Left lung (tissue), 4 donors: ENCODE measurements at regions not wholly inside any gene's neighbourhood (a gene's known extent, or its start where the extent isn't known, plus 50 kb on each side); places are given as distances from the start of the nearest gene placed in this dataset.

Experiments
- ATAC-seq: fragments of 200-7000 bp; cut with Tn5 transposase; one replicate; pipeline ENCODE4 v1.9.1; 2020; ENCODE audit warnings: moderate library complexity
- DNase-seq, 4 donors: peaks; one replicate each; pipeline ENCODE4 v3.0.0-alpha.2; 2013 to 2020
- H3K27ac ChIP-seq, 2 donors: fragments of 200-600 bp; sonication (generic) in 1 of 2; one replicate each; pipeline versions ENCODE4 v1.5.0 to v1.8.0; 2020 to 2021
- H3K27me3 ChIP-seq, 2 donors: fragments of 200-600 bp; sonication (generic) in 1 of 2; one replicate each; pipeline versions ENCODE4 v1.5.0 to v1.8.0; 2020 to 2021
- H3K36me3 ChIP-seq, 2 donors: fragments of 200-600 bp; sonication (generic) in 1 of 2; one replicate each; pipeline versions ENCODE4 v1.5.0 to v1.8.0; 2020 to 2021
- H3K4me1 ChIP-seq, 2 donors: fragments of 200-600 bp; one replicate each; pipeline ENCODE4 v1.8.0; 2021
- H3K4me3 ChIP-seq, 2 donors: fragments of 200-600 bp; sonication (generic) in 1 of 2; one replicate each; pipeline versions ENCODE4 v1.5.0 to v1.8.0; 2020 to 2021; ENCODE audit warnings: mild to moderate bottlenecking in 1 of 2
- H3K9me3 ChIP-seq, 2 donors: fragments of 200-600 bp; sonication (generic) in 1 of 2; one replicate each; pipeline versions ENCODE4 v1.5.0 to v1.8.0; 2020 to 2021
- intact Hi-C, 2 donors: fragments of 100-400 bp; cut with DNase I; formaldehyde crosslinking; loops; one replicate each; pipeline versions ENCODE4 v1.11.2 to v1.14.2; 2022
- TF ChIP-seq, protein P1 (sequence below), 2 donors: fragments of 200-600 bp; sonication (generic) in 1 of 2; IDR thresholded peaks; one replicate each; pipeline versions ENCODE4 v1.5.0 to v1.8.0; 2021; ENCODE audit warnings: antibody characterized with exemption in 2 of 2
- donor health status: DM: no; HTN: yes; CAD: no.
- donor health status: DM: no; HTN: no; CAD: no.

DNA sequence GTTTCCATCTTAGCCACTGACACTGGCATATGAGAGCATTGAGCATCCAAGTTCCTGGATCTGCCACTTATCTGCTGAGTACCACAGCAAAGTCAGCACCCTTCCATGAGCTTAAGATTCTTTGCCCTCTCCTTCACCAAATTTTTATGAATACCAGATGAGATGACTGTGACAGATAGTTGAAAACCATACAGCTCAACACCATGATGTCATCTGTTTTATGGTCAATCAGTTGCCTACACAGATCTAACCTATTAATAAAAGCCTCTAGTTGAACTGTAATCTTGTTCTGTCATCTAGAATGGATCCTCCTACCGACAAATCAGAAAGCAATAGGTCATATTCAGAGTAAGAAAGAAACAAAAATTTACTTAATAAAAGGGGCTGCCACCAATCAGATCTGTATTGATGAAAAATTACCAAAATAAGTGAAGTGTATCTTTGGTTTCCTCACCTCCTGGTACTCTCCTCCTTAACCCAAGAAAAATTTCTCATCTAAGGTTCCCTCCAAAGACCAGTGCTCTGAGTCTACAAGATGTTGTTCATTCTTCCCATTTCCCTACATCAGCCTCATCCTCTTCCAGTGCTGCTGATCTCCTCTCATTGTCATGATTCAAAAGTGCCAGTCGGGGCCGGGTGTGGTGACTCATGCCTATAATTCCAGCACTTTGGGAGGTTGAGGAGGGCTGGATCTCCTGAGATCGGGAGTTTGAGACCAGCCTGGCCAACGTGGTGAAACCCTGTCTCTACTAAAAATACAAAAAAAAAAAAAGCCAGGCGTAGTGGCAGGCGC, 138.8 kb upstream of the CTTNBP2NL start:
- Histone ChIP-seq H3K27me3 (peaks cover 0 to 3% of the 10 kb centered on the region in 2 donors), H3K4me1 (no peaks in the 10 kb centered on the region), H3K9me3 (no peaks in the 10 kb centered on the region), H3K27ac (no peak overlapping the region), H3K36me3 (no peaks in the 10 kb centered on the region), H3K4me3 (no peak overlapping the region)
- TF ChIP-seq, protein P1, sequence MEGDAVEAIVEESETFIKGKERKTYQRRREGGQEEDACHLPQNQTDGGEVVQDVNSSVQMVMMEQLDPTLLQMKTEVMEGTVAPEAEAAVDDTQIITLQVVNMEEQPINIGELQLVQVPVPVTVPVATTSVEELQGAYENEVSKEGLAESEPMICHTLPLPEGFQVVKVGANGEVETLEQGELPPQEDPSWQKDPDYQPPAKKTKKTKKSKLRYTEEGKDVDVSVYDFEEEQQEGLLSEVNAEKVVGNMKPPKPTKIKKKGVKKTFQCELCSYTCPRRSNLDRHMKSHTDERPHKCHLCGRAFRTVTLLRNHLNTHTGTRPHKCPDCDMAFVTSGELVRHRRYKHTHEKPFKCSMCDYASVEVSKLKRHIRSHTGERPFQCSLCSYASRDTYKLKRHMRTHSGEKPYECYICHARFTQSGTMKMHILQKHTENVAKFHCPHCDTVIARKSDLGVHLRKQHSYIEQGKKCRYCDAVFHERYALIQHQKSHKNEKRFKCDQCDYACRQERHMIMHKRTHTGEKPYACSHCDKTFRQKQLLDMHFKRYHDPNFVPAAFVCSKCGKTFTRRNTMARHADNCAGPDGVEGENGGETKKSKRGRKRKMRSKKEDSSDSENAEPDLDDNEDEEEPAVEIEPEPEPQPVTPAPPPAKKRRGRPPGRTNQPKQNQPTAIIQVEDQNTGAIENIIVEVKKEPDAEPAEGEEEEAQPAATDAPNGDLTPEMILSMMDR (IDR thresholded peaks at IDR 0.05) = no peak
- intact Hi-C loops = no loop called here
- DNase-seq (no peak), ATAC-seq (no peak)

DNA sequence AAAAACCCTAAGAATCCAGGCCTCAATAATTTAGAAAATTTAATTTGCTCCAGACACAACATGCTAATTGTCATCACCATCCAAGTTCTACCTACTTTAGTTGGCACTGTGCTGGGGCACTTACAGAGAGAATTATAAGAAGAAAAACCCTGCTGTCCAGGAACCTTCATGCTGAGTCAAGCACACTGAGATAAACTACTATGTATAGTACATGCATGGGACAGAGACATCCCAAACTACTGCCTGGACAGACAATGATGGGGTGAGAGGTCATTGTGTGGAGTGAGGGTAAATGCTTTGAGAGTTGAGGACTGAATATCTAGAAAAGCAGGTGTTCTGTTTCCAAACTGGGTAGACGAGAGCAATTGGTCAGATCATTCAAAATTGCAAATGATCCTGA, 135.3 kb upstream of the CTTNBP2NL start:
- no peak overlapping the region for H3K27ac ChIP-seq
- no peaks in the 10 kb centered on the region for H3K9me3 ChIP-seq
- H3K36me3 ChIP-seq = no peaks in the 10 kb centered on the region
- H3K4me1 ChIP-seq = peaks cover 0 to 4% of the 10 kb centered on the region in 2 donors
- H3K4me3 ChIP-seq = no peak overlapping the region
- ATAC-seq (no peak), DNase-seq (no peak)
- no peaks in the 10 kb centered on the region for H3K27me3 ChIP-seq
- intact Hi-C loops = no loop called here
- TF ChIP-seq, protein P1 (IDR thresholded peaks at IDR 0.05) = no peak

DNA sequence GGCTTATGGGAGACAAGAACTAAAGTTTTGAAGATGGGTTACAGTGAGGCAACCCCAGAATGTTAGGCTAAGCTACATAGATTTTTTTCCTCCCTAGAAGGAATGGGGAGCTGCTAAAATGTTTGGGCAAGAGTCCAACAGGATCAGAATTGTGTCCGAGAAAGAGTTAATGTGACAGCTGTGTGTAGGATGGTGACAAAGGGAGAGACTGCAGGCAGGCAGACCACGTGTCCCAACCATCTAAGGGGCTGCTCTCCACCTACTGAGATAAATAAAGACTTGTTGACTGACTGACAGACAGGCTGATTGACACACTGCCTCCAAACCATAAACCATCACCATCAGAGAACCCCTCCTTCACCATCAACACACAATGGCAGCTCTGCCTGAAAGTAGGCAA, 133.7 kb upstream of the CTTNBP2NL start:
- ATAC-seq = no peak
- no peaks in the 10 kb centered on the region for H3K9me3 ChIP-seq
- H3K4me3 ChIP-seq = no peak overlapping the region
- TF ChIP-seq, protein P1 (IDR thresholded peaks at IDR 0.05) = no peak
- H3K4me1 ChIP-seq = peaks cover 0 to 4% of the 10 kb centered on the region in 2 donors
- intact Hi-C loops = no loop called here
- H3K36me3 ChIP-seq = no peaks in the 10 kb centered on the region
- no peaks in the 10 kb centered on the region for H3K27me3 ChIP-seq
- DNase-seq = no peak
- H3K27ac ChIP-seq = no peak overlapping the region

DNA sequence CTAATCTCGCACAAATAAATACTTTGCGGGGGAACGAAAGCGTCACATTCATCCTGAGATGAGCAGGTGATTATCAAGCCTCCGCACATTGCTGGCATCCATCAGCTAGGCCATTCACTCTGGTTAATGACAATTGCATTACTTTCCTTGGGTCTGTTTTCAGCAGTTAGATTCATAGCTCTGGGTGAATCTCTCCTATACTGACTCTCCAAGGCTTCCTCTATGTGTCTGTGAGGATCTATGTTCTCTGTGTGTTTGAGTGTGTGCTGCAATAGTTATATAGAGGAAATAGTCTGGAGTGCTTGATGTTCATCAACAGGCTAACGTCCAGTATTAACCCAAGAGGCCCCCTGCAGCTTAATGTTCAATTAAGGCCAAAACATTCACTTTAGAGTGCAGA, 133.0 kb upstream of the CTTNBP2NL start:
- Histone ChIP-seq H3K27me3 (no peaks in the 10 kb centered on the region), H3K27ac (no peak overlapping the region), H3K4me1 (peaks cover 0 to 4% of the 10 kb centered on the region in 2 donors), H3K9me3 (no peaks in the 10 kb centered on the region), H3K36me3 (no peaks in the 10 kb centered on the region), H3K4me3 (no peak overlapping the region)
- no peak for DNase-seq
- TF ChIP-seq, protein P1 (IDR thresholded peaks at IDR 0.05) = no peak
- ATAC-seq = no peak
- intact Hi-C loops = no loop called here

DNA sequence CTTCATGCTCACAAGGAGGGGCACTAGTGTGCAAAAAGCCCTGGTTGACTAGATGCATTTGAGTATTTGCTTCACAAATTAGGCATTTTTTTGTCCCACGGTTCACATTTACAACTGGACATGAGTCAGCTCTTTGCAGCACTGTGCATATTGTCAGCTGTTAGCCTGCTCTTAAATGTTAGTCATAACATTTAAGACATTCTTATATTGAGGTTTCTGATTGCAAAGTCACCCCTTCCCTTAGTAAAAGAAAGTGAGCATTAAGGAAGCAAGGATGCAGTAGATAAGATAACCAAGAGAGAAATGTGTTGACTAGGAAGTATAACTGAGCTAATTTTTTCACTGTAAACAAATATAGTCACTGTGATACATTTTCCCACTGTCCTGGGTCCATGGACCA, 132.6 kb upstream of the CTTNBP2NL start:
- ATAC-seq = peak; percentile 46
- peak in 1 of 4 donors; percentile 8 for DNase-seq
- no peaks in the 10 kb centered on the region for H3K36me3 ChIP-seq
- H3K4me1 ChIP-seq = peaks cover 0 to 4% of the 10 kb centered on the region in 2 donors
- no peaks in the 10 kb centered on the region for H3K9me3 ChIP-seq
- no peak overlapping the region for H3K4me3 ChIP-seq
- H3K27me3 ChIP-seq = no peaks in the 10 kb centered on the region
- TF ChIP-seq, protein P1 (IDR thresholded peaks at IDR 0.05) = no peak
- intact Hi-C loops = no loop called here
- H3K27ac ChIP-seq = no peak overlapping the region
